Brain microvascular endothelial cell (primary cell): ENCODE measurements at regions not wholly inside any gene's neighbourhood (a gene's known extent, or its start where the extent isn't known, plus 50 kb on each side); places are given as distances from the start of the nearest gene placed in this dataset.

Experiments used
- DNase-seq: peaks from one replicate; pipeline ENCODE4 v3.0.0-alpha.2; 2020
- H3K27ac ChIP-seq: fragments of 250-450 bp; sonication (Bioruptor Pico); 2 replicates; pipeline ENCODE4 v1.5.1; 2020; ENCODE audit warnings: mild to moderate bottlenecking, moderate library complexity
- H3K27me3 ChIP-seq: fragments of 250-450 bp; sonication (Bioruptor Pico); replicated peaks from 2 replicates; pipeline ENCODE4 v1.5.1; 2020; ENCODE audit warnings: mild to moderate bottlenecking
- H3K36me3 ChIP-seq: fragments of 250-450 bp; sonication (Bioruptor Pico); replicated peaks from 2 replicates; pipeline ENCODE4 v1.5.1; 2020; ENCODE audit warnings: mild to moderate bottlenecking
- H3K4me3 ChIP-seq: 2 replicates; pipeline ENCODE4 v1.5.1; 2011; ENCODE audit warnings: low read depth, mild to moderate bottlenecking, control low read depth, low read length, moderate library complexity
- in situ Hi-C: cut with HindIII; loops from 2 replicates; pipeline ENCODE4 v1.10.0; 2017; ENCODE audit warnings: low sequenced_read_pairs, low pct_ligation_motif_present
- TF ChIP-seq, protein P1 (sequence below): IDR thresholded peaks from 2 replicates; pipeline ENCODE4 v1.5.1; 2011; ENCODE audit warnings: low read depth, mild to moderate bottlenecking, moderate library complexity, low read length, control low read depth, inconsistent platforms; ENCODE audit errors: missing control alignments

DNA sequence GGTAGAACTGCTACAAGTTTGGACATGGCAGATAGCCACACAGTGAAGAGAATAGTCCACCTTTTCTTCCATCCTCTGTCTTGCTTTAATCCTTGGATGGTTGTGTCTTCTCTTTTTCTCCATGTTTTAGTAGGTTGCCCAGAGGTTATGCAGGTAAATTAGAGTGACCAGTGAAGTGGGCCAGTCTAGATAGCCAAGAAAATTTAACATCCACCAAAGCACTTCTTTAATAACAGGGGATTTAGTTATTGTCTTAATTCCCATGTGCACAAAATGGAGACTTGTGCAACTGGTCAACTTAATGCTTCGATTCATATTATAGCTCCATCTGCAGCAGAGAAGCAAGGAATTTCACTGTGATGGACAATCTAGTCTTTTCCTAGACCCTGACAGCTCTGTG lies 58.8 kb upstream of the RCN1 start:
- no peak overlapping the region for H3K27ac ChIP-seq
- in situ Hi-C loops, result no loop called here
- DNase-seq, result no peak
- H3K36me3 ChIP-seq, result no peaks in the 10 kb centered on the region
- no peaks in the 10 kb centered on the region for H3K27me3 ChIP-seq
- H3K4me3 ChIP-seq, result no peak overlapping the region
- TF ChIP-seq, protein P1, sequence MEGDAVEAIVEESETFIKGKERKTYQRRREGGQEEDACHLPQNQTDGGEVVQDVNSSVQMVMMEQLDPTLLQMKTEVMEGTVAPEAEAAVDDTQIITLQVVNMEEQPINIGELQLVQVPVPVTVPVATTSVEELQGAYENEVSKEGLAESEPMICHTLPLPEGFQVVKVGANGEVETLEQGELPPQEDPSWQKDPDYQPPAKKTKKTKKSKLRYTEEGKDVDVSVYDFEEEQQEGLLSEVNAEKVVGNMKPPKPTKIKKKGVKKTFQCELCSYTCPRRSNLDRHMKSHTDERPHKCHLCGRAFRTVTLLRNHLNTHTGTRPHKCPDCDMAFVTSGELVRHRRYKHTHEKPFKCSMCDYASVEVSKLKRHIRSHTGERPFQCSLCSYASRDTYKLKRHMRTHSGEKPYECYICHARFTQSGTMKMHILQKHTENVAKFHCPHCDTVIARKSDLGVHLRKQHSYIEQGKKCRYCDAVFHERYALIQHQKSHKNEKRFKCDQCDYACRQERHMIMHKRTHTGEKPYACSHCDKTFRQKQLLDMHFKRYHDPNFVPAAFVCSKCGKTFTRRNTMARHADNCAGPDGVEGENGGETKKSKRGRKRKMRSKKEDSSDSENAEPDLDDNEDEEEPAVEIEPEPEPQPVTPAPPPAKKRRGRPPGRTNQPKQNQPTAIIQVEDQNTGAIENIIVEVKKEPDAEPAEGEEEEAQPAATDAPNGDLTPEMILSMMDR, result no peak

DNA sequence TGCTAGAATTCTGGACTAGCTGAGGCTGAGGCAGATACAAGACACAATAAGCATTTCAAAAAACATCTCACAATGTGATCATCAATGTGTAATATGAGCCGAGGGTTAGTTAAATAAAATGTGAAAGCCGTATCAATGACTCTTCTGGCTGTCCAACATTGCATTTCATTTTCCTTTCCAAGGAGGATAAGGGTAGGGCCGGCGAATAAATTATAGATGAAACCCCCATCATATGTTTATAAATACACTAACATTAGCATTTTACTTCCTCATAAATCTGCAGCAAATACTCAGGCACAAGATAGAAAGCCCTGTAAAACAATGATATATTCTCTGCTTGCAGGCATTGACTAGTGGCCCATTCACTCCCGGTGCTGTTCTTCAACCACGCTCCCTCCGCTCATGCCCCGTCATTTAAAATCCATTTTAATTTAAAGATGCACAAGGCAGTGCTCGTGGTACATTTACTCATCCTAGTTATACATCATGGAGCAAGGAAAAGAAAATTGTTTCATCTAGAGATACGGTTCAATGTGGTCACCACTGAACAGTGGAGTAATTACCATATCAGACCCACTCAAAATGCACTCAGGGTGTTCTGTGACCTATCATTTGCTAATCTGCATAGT lies 59.9 kb upstream of the RCN1 start:
- no peak overlapping the region for H3K4me3 ChIP-seq
- no peak for DNase-seq
- in situ Hi-C loops, result no loop called here
- no peaks in the 10 kb centered on the region for H3K27me3 ChIP-seq
- H3K36me3 ChIP-seq, result no peaks in the 10 kb centered on the region
- no peak overlapping the region for H3K27ac ChIP-seq
- TF ChIP-seq, protein P1, result no peak

- H3K27me3 ChIP-seq, result no peaks in the 10 kb centered on the region
- H3K27ac ChIP-seq, result no peak overlapping the region
- no peaks in the 10 kb centered on the region for H3K36me3 ChIP-seq
- no peak for DNase-seq
- in situ Hi-C loops, result no loop called here
- TF ChIP-seq, protein P1, result no peak
- H3K4me3 ChIP-seq, result no peak overlapping the region
Measured at GRCh38 chr11:32029721-32030120, 61.2 kb upstream of the RCN1 start.

DNA sequence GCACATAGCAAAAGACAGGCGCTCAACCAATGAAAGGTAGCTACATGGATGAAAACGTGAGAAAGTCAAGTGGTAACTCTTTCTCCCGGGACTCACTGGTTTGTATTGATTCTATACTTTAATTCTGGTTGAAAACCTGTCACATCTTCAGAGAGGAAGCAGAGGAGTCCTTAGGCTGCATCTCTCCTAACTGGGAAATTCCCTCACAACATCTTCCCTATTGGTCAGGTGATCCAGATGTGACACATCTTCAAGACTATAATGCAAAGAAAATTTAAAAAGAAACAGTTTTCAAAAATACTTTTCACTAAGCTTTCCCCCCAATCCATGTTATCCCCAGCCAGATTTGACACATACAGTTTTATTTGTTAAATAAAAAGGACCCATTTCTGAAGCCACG lies 62.7 kb upstream of the RCN1 start:
- no peak for DNase-seq

DNA sequence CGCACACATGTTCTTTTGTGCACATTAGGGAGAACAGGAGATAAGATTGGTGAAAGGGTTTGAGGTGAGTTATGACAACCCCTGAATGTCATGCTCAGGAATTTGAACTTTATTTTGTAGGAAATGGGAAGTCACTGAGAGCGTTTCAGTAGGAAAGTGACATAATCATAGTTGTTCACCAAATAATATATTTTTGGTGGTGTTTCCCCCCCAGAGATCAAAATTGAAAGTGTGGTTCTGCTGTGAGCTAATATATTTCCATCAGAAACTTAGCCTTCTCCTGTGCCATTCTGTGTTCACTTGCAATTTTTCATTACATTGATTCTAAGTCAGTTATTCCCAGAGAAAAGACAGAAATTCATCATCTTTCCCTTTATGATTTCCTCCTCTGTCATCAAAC lies 64.1 kb upstream of the RCN1 start:
- TF ChIP-seq, protein P1, result no peak
- in situ Hi-C loops, result no loop called here

More for the DNA sequence above, 62.7 kb upstream of the RCN1 start:
- TF ChIP-seq, protein P1, result no peak
- Histone ChIP-seq H3K27ac (no peak overlapping the region), H3K4me3 (no peak overlapping the region), H3K36me3 (no peaks in the 10 kb centered on the region), H3K27me3 (no peaks in the 10 kb centered on the region)
- in situ Hi-C loops, result no loop called here

DNA sequence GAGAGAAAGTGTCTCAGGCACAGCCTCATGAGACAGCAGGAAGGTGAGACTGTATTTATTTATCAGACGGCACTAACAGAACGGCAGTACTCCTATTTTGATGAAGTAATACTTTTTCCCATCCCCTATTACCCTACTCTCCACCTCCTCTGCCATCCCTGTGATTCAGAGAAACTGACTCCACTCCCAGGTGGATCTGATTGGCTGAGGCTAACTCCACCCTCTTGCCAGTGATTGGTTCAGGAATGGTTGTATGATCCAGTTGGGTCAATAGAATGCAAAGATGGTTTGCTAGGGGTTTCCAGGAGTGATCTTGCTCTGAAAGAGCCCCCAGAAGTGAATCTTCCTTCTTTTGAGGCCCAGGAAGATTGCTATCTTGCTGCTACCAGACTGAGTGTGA lies 65.9 kb upstream of the RCN1 start:
- H3K27me3 ChIP-seq, result no peaks in the 10 kb centered on the region
- DNase-seq, result no peak
- TF ChIP-seq, protein P1, result no peak
- H3K4me3 ChIP-seq, result no peak overlapping the region
- no peak overlapping the region for H3K27ac ChIP-seq
- no peaks in the 10 kb centered on the region for H3K36me3 ChIP-seq
- in situ Hi-C loops, result no loop called here

More for the DNA sequence above, 64.1 kb upstream of the RCN1 start:
- DNase-seq, result no peak
- Histone ChIP-seq H3K4me3 (no peak overlapping the region), H3K27ac (no peak overlapping the region), H3K27me3 (no peaks in the 10 kb centered on the region), H3K36me3 (no peaks in the 10 kb centered on the region)
